ENCODE measurements at regions not wholly inside any gene's neighbourhood (a gene's known extent, or its start where the extent isn't known, plus 50 kb on each side); places are given as distances from the start of the nearest gene placed in this dataset.

- TF ChIP-seq ZNF565 (CRISPR knock-in tag; conservative IDR thresholded peaks at IDR 0.05; ENCODE audit: low read depth) (no peak), RARB (CRISPR knock-in tag; IDR thresholded peaks at IDR 0.05) (no peak), ARNTL (CRISPR knock-in tag; IDR thresholded peaks at IDR 0.05; ENCODE audit: borderline replicate concordance, low read depth) (no peak), BACH2 (CRISPR knock-in tag; IDR thresholded peaks at IDR 0.05; ENCODE audit: borderline replicate concordance) (no peak), ISL1 (CRISPR knock-in tag; IDR thresholded peaks at IDR 0.05) (no peak)
- no peak for ATAC-seq
Observed at GRCh38 chr11:127110542-127110941, 110.0 kb upstream of the KIRREL3 start.

GRCh38 chr11:127109796-127110480, 109.4 kb upstream of the KIRREL3 start:
- ATAC-seq, result no peak
- TF ChIP-seq CSRNP3 (CRISPR knock-in tag; IDR thresholded peaks at IDR 0.05), result no peak
- no peak for TF ChIP-seq RARB (CRISPR knock-in tag; IDR thresholded peaks at IDR 0.05)
- TF ChIP-seq CREB5 (CRISPR knock-in tag; IDR thresholded peaks at IDR 0.05; ENCODE audit: low read depth), result no peak

- TF ChIP-seq ZNF8 (CRISPR knock-in tag; IDR thresholded peaks at IDR 0.05), result no peak
- TF ChIP-seq RARB (CRISPR knock-in tag; IDR thresholded peaks at IDR 0.05), result no peak
- no peak for TF ChIP-seq ESRRG (CRISPR knock-in tag; IDR thresholded peaks at IDR 0.05)
- no peak for ATAC-seq
Observed at GRCh38 chr11:127108838-127109237, 108.3 kb upstream of the KIRREL3 start.

- ATAC-seq, result no peak
- TF ChIP-seq TCF4 (CRISPR knock-in tag; IDR thresholded peaks at IDR 0.05; ENCODE audit: borderline replicate concordance) (no peak), ZNF70 (CRISPR knock-in tag; IDR thresholded peaks at IDR 0.05) (no peak), ZC3H10 (CRISPR knock-in tag; IDR thresholded peaks at IDR 0.05) (no peak), CREB5 (CRISPR knock-in tag; IDR thresholded peaks at IDR 0.05; ENCODE audit: low read depth) (no peak), ISL1 (CRISPR knock-in tag; IDR thresholded peaks at IDR 0.05) (no peak), CSRNP3 (CRISPR knock-in tag; IDR thresholded peaks at IDR 0.05) (no peak), PPARA (CRISPR knock-in tag; IDR thresholded peaks at IDR 0.05; ENCODE audit: borderline replicate concordance) (no peak)
- TF ChIP-seq, protein P1, sequence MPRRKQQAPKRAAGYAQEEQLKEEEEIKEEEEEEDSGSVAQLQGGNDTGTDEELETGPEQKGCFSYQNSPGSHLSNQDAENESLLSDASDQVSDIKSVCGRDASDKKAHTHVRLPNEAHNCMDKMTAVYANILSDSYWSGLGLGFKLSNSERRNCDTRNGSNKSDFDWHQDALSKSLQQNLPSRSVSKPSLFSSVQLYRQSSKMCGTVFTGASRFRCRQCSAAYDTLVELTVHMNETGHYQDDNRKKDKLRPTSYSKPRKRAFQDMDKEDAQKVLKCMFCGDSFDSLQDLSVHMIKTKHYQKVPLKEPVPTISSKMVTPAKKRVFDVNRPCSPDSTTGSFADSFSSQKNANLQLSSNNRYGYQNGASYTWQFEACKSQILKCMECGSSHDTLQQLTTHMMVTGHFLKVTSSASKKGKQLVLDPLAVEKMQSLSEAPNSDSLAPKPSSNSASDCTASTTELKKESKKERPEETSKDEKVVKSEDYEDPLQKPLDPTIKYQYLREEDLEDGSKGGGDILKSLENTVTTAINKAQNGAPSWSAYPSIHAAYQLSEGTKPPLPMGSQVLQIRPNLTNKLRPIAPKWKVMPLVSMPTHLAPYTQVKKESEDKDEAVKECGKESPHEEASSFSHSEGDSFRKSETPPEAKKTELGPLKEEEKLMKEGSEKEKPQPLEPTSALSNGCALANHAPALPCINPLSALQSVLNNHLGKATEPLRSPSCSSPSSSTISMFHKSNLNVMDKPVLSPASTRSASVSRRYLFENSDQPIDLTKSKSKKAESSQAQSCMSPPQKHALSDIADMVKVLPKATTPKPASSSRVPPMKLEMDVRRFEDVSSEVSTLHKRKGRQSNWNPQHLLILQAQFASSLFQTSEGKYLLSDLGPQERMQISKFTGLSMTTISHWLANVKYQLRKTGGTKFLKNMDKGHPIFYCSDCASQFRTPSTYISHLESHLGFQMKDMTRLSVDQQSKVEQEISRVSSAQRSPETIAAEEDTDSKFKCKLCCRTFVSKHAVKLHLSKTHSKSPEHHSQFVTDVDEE (CRISPR knock-in tag; IDR thresholded peaks at IDR 0.05), result no peak
Observed at GRCh38 chr11:127106938-127107337, 106.4 kb upstream of the KIRREL3 start.

- ATAC-seq, result no peak
- TF ChIP-seq BACH2 (CRISPR knock-in tag; IDR thresholded peaks at IDR 0.05; ENCODE audit: borderline replicate concordance), result no peak
- TF ChIP-seq, protein P1 (CRISPR knock-in tag; IDR thresholded peaks at IDR 0.05), result no peak
- no peak for TF ChIP-seq TCF4 (CRISPR knock-in tag; IDR thresholded peaks at IDR 0.05; ENCODE audit: borderline replicate concordance)
- TF ChIP-seq PPARA (CRISPR knock-in tag; IDR thresholded peaks at IDR 0.05; ENCODE audit: borderline replicate concordance), result no peak
- TF ChIP-seq RARB (CRISPR knock-in tag; IDR thresholded peaks at IDR 0.05), result no peak
- TF ChIP-seq, protein P2, sequence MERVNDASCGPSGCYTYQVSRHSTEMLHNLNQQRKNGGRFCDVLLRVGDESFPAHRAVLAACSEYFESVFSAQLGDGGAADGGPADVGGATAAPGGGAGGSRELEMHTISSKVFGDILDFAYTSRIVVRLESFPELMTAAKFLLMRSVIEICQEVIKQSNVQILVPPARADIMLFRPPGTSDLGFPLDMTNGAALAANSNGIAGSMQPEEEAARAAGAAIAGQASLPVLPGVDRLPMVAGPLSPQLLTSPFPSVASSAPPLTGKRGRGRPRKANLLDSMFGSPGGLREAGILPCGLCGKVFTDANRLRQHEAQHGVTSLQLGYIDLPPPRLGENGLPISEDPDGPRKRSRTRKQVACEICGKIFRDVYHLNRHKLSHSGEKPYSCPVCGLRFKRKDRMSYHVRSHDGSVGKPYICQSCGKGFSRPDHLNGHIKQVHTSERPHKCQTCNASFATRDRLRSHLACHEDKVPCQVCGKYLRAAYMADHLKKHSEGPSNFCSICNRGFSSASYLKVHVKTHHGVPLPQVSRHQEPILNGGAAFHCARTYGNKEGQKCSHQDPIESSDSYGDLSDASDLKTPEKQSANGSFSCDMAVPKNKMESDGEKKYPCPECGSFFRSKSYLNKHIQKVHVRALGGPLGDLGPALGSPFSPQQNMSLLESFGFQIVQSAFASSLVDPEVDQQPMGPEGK (CRISPR knock-in tag; IDR thresholded peaks at IDR 0.05; ENCODE audit: borderline replicate concordance), result no peak
Observed at GRCh38 chr11:127105593-127106541, 105.3 kb upstream of the KIRREL3 start.
